Iris pigment epithelial cell (primary cell): ENCODE measurements at regions not wholly inside any gene's neighbourhood (a gene's known extent, or its start where the extent isn't known, plus 50 kb on each side); places are given as distances from the start of the nearest gene placed in this dataset.
"Not testable (repeated sequence)": the region's sequence is repeated elsewhere in the genome, so short reads cannot be mapped to it uniquely, and the experiment has no call there.

Experiments
- DNase-seq: peaks from one replicate; pipeline ENCODE4 v3.0.0-alpha.2; 2011; ENCODE audit warnings: low read depth

DNA sequence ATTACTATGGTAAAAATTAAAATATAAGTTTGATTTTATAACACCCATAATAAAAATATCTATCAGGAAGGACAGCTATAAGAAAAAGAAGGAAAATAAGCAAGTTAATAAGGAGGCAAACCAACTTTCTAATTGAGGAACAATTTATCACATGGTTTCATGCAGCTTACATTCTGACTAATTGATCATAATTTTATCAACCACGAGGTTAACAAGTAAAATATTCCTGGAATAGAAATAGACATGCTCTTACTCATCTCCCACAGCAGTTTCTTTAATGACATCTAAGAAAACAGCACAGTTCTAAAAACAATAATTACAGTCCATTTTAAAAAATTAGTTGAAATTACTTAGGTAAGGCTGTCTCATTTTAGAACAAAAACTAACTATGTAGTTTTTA, 130.8 kb upstream of the KRR1 start:
- DNase-seq, result no peak

GRCh38 chr12:75641031-75641780, 129.8 kb upstream of the KRR1 start:
- peak; percentile 98 for DNase-seq

GRCh38 chr12:75638792-75639191, 127.4 kb upstream of the KRR1 start:
- no peak for DNase-seq

GRCh38 chr12:75636607-75637006, 125.2 kb upstream of the KRR1 start:
- DNase-seq, result no peak

- DNase-seq, result peak; percentile 99
Measured at GRCh38 chr12:75635606-75636444, 124.4 kb upstream of the KRR1 start.

- no peak for DNase-seq
Measured at GRCh38 chr12:75634244-75635222, 123.1 kb upstream of the KRR1 start.

- no peak for DNase-seq
Measured at GRCh38 chr12:75633789-75634188, 122.4 kb upstream of the KRR1 start.

GRCh38 chr12:75632442-75632841, 121.0 kb upstream of the KRR1 start:
- no peak for DNase-seq

DNA sequence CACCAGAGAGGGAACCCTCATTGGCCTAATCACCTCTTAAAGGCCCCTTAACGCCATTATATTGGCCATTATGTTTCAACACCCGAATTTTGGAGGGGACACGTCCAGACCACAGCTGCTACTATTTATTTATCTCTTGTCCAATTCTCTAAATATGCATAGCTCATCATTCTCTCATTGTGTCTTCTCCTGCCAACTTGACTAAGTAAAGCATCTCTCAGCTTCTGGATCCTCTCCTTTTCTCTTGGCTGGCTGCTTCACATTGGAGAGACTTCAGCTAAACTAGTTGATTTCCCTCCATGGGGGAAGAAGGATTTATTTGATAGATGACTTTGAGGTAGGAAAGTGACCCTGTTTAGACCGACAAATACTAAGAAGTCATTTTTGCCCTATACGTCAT, 120.4 kb upstream of the KRR1 start:
- DNase-seq, result no peak

- no peak for DNase-seq
Measured at GRCh38 chr12:75630091-75630490, 118.7 kb upstream of the KRR1 start.

- no peak for DNase-seq
Measured at GRCh38 chr12:75628916-75629315, 117.5 kb upstream of the KRR1 start.

- no peak for DNase-seq
Measured at GRCh38 chr12:75628511-75628910, 117.1 kb upstream of the KRR1 start.

DNA sequence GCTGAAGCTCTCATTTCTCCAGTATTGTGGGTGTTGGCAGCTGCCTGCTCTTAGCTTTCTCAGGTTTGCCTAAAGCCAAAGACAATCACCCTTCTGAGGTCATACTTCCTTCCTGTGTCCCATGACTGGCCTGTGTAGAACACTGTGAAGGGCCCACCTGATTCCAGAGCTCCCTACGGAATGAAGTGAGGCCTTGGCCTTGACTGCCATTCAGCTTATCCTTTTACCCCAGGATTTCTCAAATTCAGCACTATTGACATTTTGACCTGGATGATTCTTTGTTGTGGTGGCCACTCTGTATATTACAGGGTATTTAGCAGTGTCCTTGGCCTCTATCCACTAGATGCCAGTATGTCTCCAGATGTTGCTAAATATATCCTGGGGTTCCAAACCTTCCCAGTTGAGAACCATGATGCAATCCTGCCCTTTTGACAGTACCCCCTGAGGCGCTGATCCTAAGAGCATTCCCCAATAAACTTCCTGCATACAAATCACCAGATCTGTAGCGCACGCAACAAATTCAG, 112.3 kb upstream of the KRR1 start:
- peak; percentile 69 for DNase-seq

DNA sequence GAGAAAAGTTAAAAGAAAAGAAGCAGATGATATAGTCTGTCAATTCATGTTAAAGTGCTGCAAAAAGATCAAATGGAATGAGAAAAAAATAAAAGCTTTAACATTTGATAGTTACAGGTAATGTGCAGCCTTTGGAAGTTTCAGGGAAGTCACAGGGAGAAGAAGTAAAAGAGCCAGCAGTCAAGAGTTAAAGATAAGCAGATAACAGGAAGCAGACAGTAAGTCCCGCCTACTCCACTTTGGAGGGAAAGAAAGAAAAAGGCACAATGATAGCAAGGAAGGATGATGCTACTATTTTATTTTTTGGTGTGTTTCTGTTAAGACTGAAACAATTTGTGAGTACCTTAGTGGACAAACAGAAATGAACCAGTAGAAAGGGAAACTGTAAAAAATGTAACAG, 111.1 kb upstream of the KRR1 start:
- DNase-seq, result no peak

GRCh38 chr12:75614396-75614795, 103.0 kb upstream of the KRR1 start:
- DNase-seq, result not testable (repeated sequence)

DNA sequence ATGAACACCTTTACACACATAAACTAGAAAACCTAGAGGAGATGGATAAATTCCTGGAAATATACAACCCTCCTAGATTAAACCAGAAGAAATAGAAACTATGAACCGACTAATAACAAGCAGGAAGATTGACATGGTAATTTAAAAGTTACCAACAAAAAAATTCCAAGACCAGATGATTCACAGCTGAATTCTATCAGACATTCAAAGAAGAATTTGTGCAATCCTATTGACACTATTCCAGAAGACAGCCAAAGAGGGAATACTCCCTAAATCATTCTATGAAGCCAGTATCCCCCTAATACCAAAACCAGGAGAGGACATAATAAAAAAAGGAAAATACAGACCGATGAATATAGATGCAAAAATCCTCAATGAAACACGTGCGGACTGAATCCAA, 102.6 kb upstream of the KRR1 start:
- peak; percentile 38 for DNase-seq

GRCh38 chr12:75611041-75611440, 99.6 kb upstream of the KRR1 start:
- no peak for DNase-seq

DNA sequence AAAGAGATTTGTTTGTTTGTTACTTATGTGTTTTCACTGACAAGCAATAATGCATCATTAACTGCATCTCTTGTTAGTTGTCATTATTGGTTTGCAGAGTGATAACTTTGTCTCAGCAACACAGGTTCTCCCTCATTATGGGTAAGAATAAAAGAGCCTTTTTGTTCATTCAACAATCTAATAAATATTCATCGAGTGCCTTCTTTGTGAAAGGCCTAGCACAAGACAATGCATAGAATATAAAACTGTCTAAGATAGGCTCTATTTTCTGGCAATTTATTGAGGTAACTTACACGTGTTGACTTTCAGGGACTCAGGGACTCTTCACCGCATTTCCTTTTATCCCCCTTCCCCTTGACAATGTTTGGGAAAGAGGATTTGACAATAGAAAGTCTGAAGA, 95.5 kb upstream of the KRR1 start:
- DNase-seq, result no peak

DNA sequence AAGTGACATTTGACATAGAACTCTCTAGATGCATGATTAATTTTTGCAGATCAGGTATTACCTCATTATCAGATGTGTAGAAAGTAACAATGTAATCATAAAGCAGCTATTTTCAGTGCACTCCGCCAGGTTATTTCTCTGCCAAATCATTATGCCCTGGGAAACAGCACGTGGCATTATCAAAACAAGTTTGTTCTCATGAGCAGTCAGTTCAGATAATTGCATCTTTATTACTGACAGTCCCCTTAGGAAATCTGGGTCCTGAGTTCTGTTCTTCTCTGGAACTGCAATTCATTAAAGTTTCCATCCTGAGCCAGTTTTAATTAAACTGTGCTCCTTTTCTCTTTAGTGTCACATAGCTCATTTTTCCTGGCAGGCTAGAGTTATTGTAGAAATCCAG, 94.7 kb upstream of the KRR1 start:
- DNase-seq, result no peak

- peak; percentile 3 for DNase-seq
Measured at GRCh38 chr12:75603475-75603874, 92.1 kb upstream of the KRR1 start.

- DNase-seq, result no peak
Measured at GRCh38 chr12:75602106-75602505, 90.7 kb upstream of the KRR1 start.

GRCh38 chr12:75600146-75600545, 88.7 kb upstream of the KRR1 start:
- DNase-seq, result no peak
